H9 (cell line): ENCODE measurements at regions not wholly inside any gene's neighbourhood (a gene's known extent, or its start where the extent isn't known, plus 50 kb on each side); places are given as distances from the start of the nearest gene placed in this dataset.

ENCODE experiments used
- DNase-seq: peaks from one replicate; pipeline ENCODE4 v3.0.0-alpha.2; 2017
- H2AFZ ChIP-seq: one replicate; pipeline ENCODE4 v1.6.1; 2013; ENCODE audit warnings: mild to moderate bottlenecking, low read length, control low read depth, moderate library complexity
- H2AK5ac ChIP-seq: 2 replicates; pipeline ENCODE4 v1.6.1; 2013; ENCODE audit warnings: low read length, control low read depth, mixed read lengths; ENCODE audit not compliant: insufficient read length
- H2BK120ac ChIP-seq: one replicate; pipeline ENCODE4 v1.6.1; 2013; ENCODE audit warnings: low read depth, mild to moderate bottlenecking, low read length, control low read depth, inconsistent platforms; ENCODE audit not compliant: poor library complexity, severe bottlenecking
- H2BK12ac ChIP-seq: 2 replicates; pipeline ENCODE4 v1.6.1; 2013; ENCODE audit warnings: low read length, control low read depth, mixed read lengths, low read depth; ENCODE audit not compliant: insufficient read length
- H2BK15ac ChIP-seq: 2 replicates; pipeline ENCODE4 v1.6.1; 2013; ENCODE audit warnings: low read depth, low read length, control low read depth
- H2BK20ac ChIP-seq: one replicate; pipeline ENCODE4 v1.6.1; 2013; ENCODE audit warnings: low read depth, mild to moderate bottlenecking, low read length, control low read depth, inconsistent platforms; ENCODE audit not compliant: poor library complexity, severe bottlenecking
- H2BK5ac ChIP-seq: 2 replicates; pipeline ENCODE4 v1.6.1; 2013; ENCODE audit warnings: low read length, control low read depth, mixed read lengths; ENCODE audit not compliant: insufficient read length
- H3K14ac ChIP-seq: 2 replicates; pipeline ENCODE4 v1.6.1; 2013; ENCODE audit warnings: low read length, control low read depth; ENCODE audit not compliant: insufficient read depth
- H3K18ac ChIP-seq: 2 replicates; pipeline ENCODE4 v1.6.1; 2013; ENCODE audit warnings: low read depth, mild to moderate bottlenecking, mixed read lengths, low read length, control low read depth; ENCODE audit not compliant: insufficient read length
- H3K23ac ChIP-seq: 2 replicates; pipeline ENCODE4 v1.6.1; 2013; ENCODE audit warnings: low read length, control low read depth, mixed read lengths, low read depth; ENCODE audit not compliant: insufficient read length
- H3K23me2 ChIP-seq: 2 replicates; pipeline ENCODE4 v1.6.1; 2013; ENCODE audit warnings: low read depth, mild to moderate bottlenecking, mixed read lengths, low read length, control low read depth; ENCODE audit not compliant: insufficient read length, poor library complexity, severe bottlenecking
- H3K27ac ChIP-seq: 2 replicates; pipeline ENCODE4 v1.5.1; 2013; ENCODE audit warnings: low read length, control low read depth, mixed read lengths, low read depth; ENCODE audit not compliant: insufficient read length
- H3K27me3 ChIP-seq: 2 replicates; pipeline ENCODE4 v1.6.1; 2013; ENCODE audit warnings: low read length, control low read depth, inconsistent platforms; ENCODE audit not compliant: insufficient read depth
- H3K4ac ChIP-seq: 2 replicates; pipeline ENCODE4 v1.6.1; 2013; ENCODE audit warnings: low read depth, mild to moderate bottlenecking, control low read depth, inconsistent platforms, low read length, moderate library complexity
- H3K4me1 ChIP-seq: 2 replicates; pipeline ENCODE4 v1.6.1; 2013; ENCODE audit warnings: low read length, control low read depth, inconsistent platforms; ENCODE audit not compliant: insufficient read depth
- H3K4me2 ChIP-seq: 2 replicates; pipeline ENCODE4 v1.6.1; 2013; ENCODE audit warnings: low read length, control low read depth, mixed read lengths; ENCODE audit not compliant: insufficient read length, insufficient read depth
- H3K56ac ChIP-seq: 2 replicates; pipeline ENCODE4 v1.6.1; 2013; ENCODE audit warnings: low read depth, mild to moderate bottlenecking, mixed read lengths, low read length, control low read depth; ENCODE audit not compliant: insufficient read length
- H3K79me1 ChIP-seq: 2 replicates; pipeline ENCODE4 v1.6.1; 2013; ENCODE audit warnings: low read depth, mild to moderate bottlenecking, moderate library complexity, low read length, control low read depth, inconsistent platforms; ENCODE audit not compliant: insufficient read depth, poor library complexity, severe bottlenecking
- H3K79me2 ChIP-seq: 2 replicates; pipeline ENCODE4 v1.6.1; 2013; ENCODE audit warnings: low read length, control low read depth, inconsistent platforms; ENCODE audit not compliant: insufficient read depth
- H3K9ac ChIP-seq: 2 replicates; pipeline ENCODE4 v1.6.1; 2013; ENCODE audit warnings: low read length, control low read depth, mixed read lengths; ENCODE audit not compliant: insufficient read length; ENCODE audit errors: extremely low read depth
- H3K9me3 ChIP-seq: one replicate; pipeline ENCODE4 v1.6.1; 2013; ENCODE audit warnings: low read depth, low read length, inconsistent platforms; ENCODE audit not compliant: control insufficient read depth
- H3T11ph ChIP-seq: one replicate; pipeline ENCODE4 v1.6.1; 2013; ENCODE audit warnings: mild to moderate bottlenecking, low read length, control low read depth, inconsistent platforms
- H4K20me1 ChIP-seq: one replicate; pipeline ENCODE4 v1.6.1; 2013; ENCODE audit not compliant: control insufficient read depth, insufficient read length, insufficient read depth
- H4K5ac ChIP-seq: 2 replicates; pipeline ENCODE4 v1.6.1; 2013; ENCODE audit warnings: low read depth, mild to moderate bottlenecking, mixed read lengths, low read length, control low read depth; ENCODE audit not compliant: insufficient read length
- H4K8ac ChIP-seq: replicated peaks from 2 replicates; pipeline ENCODE4 v1.6.1; 2013; ENCODE audit warnings: low read length, control low read depth, mixed read lengths, low read depth; ENCODE audit not compliant: insufficient read length
- H4K91ac ChIP-seq: 2 replicates; pipeline ENCODE4 v1.6.1; 2013; ENCODE audit warnings: low read depth, mild to moderate bottlenecking, moderate library complexity, mixed read lengths, low read length, control low read depth; ENCODE audit not compliant: insufficient read length
- H3K27ac Mint-ChIP-seq, 3 experiments: 2 replicates in 2 of 3; 3 replicates in 1 of 3; pipeline ENCODE4 v1.8.0; 2020 to 2021; ENCODE audit warnings: mixed read lengths in 3 of 3, mild to moderate bottlenecking in 1 of 3, moderate library complexity in 1 of 3
- H3K27me3 Mint-ChIP-seq: 2 replicates; pipeline ENCODE4 v1.8.0; 2021; ENCODE audit warnings: low read depth, mild to moderate bottlenecking, moderate library complexity, mixed read lengths
- H3K36me3 Mint-ChIP-seq, 3 experiments: 2 replicates in 2 of 3; 3 replicates in 1 of 3; pipeline ENCODE4 v1.8.0; 2020 to 2021; ENCODE audit warnings: low read depth in 3 of 3, mixed read lengths in 3 of 3; ENCODE audit not compliant: insufficient read depth in 1 of 3
- H3K4me1 Mint-ChIP-seq, 2 experiments: 2 replicates each; pipeline ENCODE4 v1.8.0; 2020; ENCODE audit warnings: mixed read lengths in 2 of 2
- H3K4me3 Mint-ChIP-seq, 2 experiments: 2 replicates in 1 of 2; 3 replicates in 1 of 2; pipeline ENCODE4 v1.8.0; 2020 to 2021; ENCODE audit warnings: mild to moderate bottlenecking in 2 of 2, mixed read lengths in 2 of 2, moderate library complexity in 1 of 2
- H3K9me3 Mint-ChIP-seq, 2 experiments: 2 replicates in 1 of 2; 3 replicates in 1 of 2; pipeline ENCODE4 v1.8.0; 2020; ENCODE audit warnings: mild to moderate bottlenecking in 2 of 2, mixed read lengths in 2 of 2, moderate library complexity in 1 of 2
- CTCF ChIP-seq: fragments of 200-600 bp; sonication (generic); conservative IDR thresholded peaks from 3 replicates; pipeline ENCODE4 v1.8.0; 2021; ENCODE audit warnings: antibody characterized with exemption, mild to moderate bottlenecking
- WGBS: extraction: QIAGEN DNeasy Blood & Tissue Kit; methylation state at CpG from one replicate; pipeline ENCODE4 v1.1.7; 2013; ENCODE audit warnings: missing lambda C conversion rate, low lambda C conversion rate, mixed read lengths; ENCODE audit not compliant: insufficient read length; ENCODE audit errors: extremely low coverage; 5-methylcytosine and 5-hydroxymethylcytosine counted together

DNA sequence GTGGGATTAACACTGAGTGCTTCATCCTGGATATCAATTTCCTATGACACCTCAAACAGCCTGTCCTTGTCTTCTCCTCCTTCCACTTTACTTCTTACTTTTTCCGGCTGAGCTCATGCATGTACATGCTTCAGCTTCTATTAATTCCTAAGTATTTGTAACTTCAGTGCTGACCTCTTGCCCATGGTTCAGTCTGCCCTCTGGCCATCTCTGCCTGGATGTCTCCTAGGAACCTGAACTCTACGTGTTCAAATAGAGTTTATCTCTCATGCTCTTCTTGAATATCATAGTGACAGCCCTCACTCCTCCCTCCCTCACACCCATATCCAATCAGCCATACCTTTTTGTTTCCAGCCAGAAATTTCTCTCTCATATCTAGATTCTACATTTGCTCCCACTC lies 141.6 kb downstream of the ATP23 start:
- no peaks in the 10 kb centered on the region for H3K79me2 ChIP-seq
- no peak overlapping the region for H2BK120ac ChIP-seq
- Mint-ChIP-seq H3K27me3 (peaks cover 4% of the 10 kb centered on the region), H3K27ac (no peak overlapping the region), H3K4me3 (no peak overlapping the region), H3K9me3 (no peaks in the 10 kb centered on the region; a peak in 1 of 5 replicates), H3K4me1 (peaks cover 10 to 11% of the 10 kb centered on the region in 2 experiments), H3K36me3 (peaks cover 0 to 3% (median 0%) of the 10 kb centered on the region in 3 experiments; a peak in 1 of 7 replicates)
- no peak for TF ChIP-seq CTCF
- no peak overlapping the region for H3K9ac ChIP-seq
- H3K56ac ChIP-seq = no peak overlapping the region
- H3K79me1 ChIP-seq = no peaks in the 10 kb centered on the region
- no CpG with 5 or more reads among the region's 2 CpGs for WGBS
- H4K8ac ChIP-seq = no peak overlapping the region
- H4K20me1 ChIP-seq = no peaks in the 10 kb centered on the region
- no peak overlapping the region for H3K14ac ChIP-seq
- no peak overlapping the region for H3K4me2 ChIP-seq
- H2BK12ac ChIP-seq = no peak overlapping the region
- H2AK5ac ChIP-seq = no peak overlapping the region
- H3K9me3 ChIP-seq = no peaks in the 10 kb centered on the region
- H4K5ac ChIP-seq = no peak overlapping the region
- H3K27me3 ChIP-seq = no peaks in the 10 kb centered on the region
- H3K18ac ChIP-seq = no peak overlapping the region
- H2BK20ac ChIP-seq = no peak overlapping the region
- H3K4me1 ChIP-seq = no peaks in the 10 kb centered on the region
- no peak overlapping the region for H2AFZ ChIP-seq
- H3K23me2 ChIP-seq = no peaks in the 10 kb centered on the region
- no peak overlapping the region for H3K27ac ChIP-seq
- H3T11ph ChIP-seq = no peak overlapping the region
- no peak overlapping the region for H2BK15ac ChIP-seq
- no peak for DNase-seq
- H3K4ac ChIP-seq = no peak overlapping the region
- H3K23ac ChIP-seq = no peak overlapping the region
- no peak overlapping the region for H4K91ac ChIP-seq
- no peak overlapping the region for H2BK5ac ChIP-seq
